ENCODE measurements at regions not wholly inside any gene's neighbourhood (a gene's known extent, or its start where the extent isn't known, plus 50 kb on each side); places are given as distances from the start of the nearest gene placed in this dataset.

GRCh38 chr12:24027352-24027751 is 77.9 kb upstream of the SOX5 start:
- no peak for DNase-seq

GRCh38 chr12:24025153-24025798 is 75.8 kb upstream of the SOX5 start:
- no peak for DNase-seq

GRCh38 chr12:24023081-24023480 is 73.6 kb upstream of the SOX5 start:
- no peak for DNase-seq

GRCh38 chr12:24021164-24021502 is 71.7 kb upstream of the SOX5 start:
- no peak for DNase-seq

GRCh38 chr12:24020397-24021163 is 71.1 kb upstream of the SOX5 start:
- DNase-seq, result no peak

GRCh38 chr12:24015833-24016160 is 66.3 kb upstream of the SOX5 start:
- no peak for DNase-seq

GRCh38 chr12:24014915-24015832 is 65.7 kb upstream of the SOX5 start:
- no peak for DNase-seq

GRCh38 chr12:24014240-24014639 is 64.8 kb upstream of the SOX5 start:
- DNase-seq, result no peak

GRCh38 chr12:24012528-24012927 is 63.1 kb upstream of the SOX5 start:
- DNase-seq, result no peak

GRCh38 chr12:24011927-24012507 is 62.5 kb upstream of the SOX5 start:
- no peak for DNase-seq

GRCh38 chr12:24008166-24008565 is 58.7 kb upstream of the SOX5 start:
- DNase-seq, result no peak

All from suppressor macrophage (primary cell).